OCI-LY1 (cell line): ENCODE measurements at regions not wholly inside any gene's neighbourhood (a gene's known extent, or its start where the extent isn't known, plus 50 kb on each side); places are given as distances from the start of the nearest gene placed in this dataset.

Source experiments
- H2AFZ ChIP-seq: fragments of 200-600 bp; sonication (generic), shearing (Covaris generic); 2 replicates; pipeline ENCODE4 v1.6.0; 2014; ENCODE audit warnings: antibody characterized with exemption, mild to moderate bottlenecking, low read length
- H3F3A ChIP-seq: fragments of 200-600 bp; sonication (generic), shearing (Covaris generic); 2 replicates; pipeline ENCODE4 v1.6.0; 2014; ENCODE audit warnings: mild to moderate bottlenecking, antibody characterized with exemption, low read length, moderate library complexity; ENCODE audit not compliant: insufficient read depth
- H3K27ac ChIP-seq: fragments of 200-600 bp; sonication (generic); 2 replicates; pipeline ENCODE4 v1.5.1; 2014; ENCODE audit warnings: low read length, mixed run types, mild to moderate bottlenecking, low read depth; ENCODE audit not compliant: poor library complexity, severe bottlenecking
- H3K27me3 ChIP-seq: fragments of 200-600 bp; sonication (generic); 2 replicates; pipeline ENCODE4 v1.6.0; 2014; ENCODE audit warnings: antibody characterized with exemption, mild to moderate bottlenecking, low read length, moderate library complexity; ENCODE audit not compliant: insufficient read depth
- H3K36me3 ChIP-seq: fragments of 200-600 bp; sonication (generic); 2 replicates; pipeline ENCODE4 v1.6.1; 2014; ENCODE audit warnings: mild to moderate bottlenecking, antibody characterized with exemption, low read length, moderate library complexity, mixed read lengths; ENCODE audit not compliant: insufficient read depth
- H3K4me1 ChIP-seq: fragments of 200-600 bp; sonication (generic); 2 replicates; pipeline ENCODE4 v1.5.1; 2014; ENCODE audit warnings: mild to moderate bottlenecking, low read length, moderate library complexity; ENCODE audit not compliant: insufficient read depth, severe bottlenecking
- H3K4me2 ChIP-seq: fragments of 200-600 bp; sonication (generic), shearing (Covaris generic); 2 replicates; pipeline ENCODE4 v1.6.1; 2014; ENCODE audit warnings: low read length
- H3K4me3 ChIP-seq: fragments of 200-600 bp; sonication (generic); 2 replicates; pipeline ENCODE4 v1.5.1; 2014; ENCODE audit warnings: low read length, low read depth, mild to moderate bottlenecking, mixed read lengths; ENCODE audit not compliant: poor library complexity, severe bottlenecking
- H3K79me2 ChIP-seq: fragments of 200-600 bp; shearing (Covaris generic); 2 replicates; pipeline ENCODE4 v1.6.1; 2016; ENCODE audit warnings: mixed run types, low read length, mixed read lengths; ENCODE audit not compliant: insufficient read depth
- H3K9ac ChIP-seq: fragments of 200-600 bp; sonication (generic), shearing (Covaris generic); 2 replicates; pipeline ENCODE4 v1.6.1; 2014; ENCODE audit warnings: mild to moderate bottlenecking, low read length, mixed read lengths
- H3K9me2 ChIP-seq: fragments of 200-600 bp; sonication (generic), shearing (Covaris generic); 2 replicates; pipeline ENCODE4 v1.6.1; 2014; ENCODE audit warnings: low read depth, mild to moderate bottlenecking, low read length, mixed read lengths
- H3K9me3 ChIP-seq: fragments of 200-600 bp; shearing (Covaris generic); 2 replicates; pipeline ENCODE4 v1.6.1; 2014; ENCODE audit warnings: low read length, mixed read lengths
- H4K20me1 ChIP-seq: fragments of 200-600 bp; sonication (generic), shearing (Covaris generic); 2 replicates; pipeline ENCODE4 v1.6.0; 2016; ENCODE audit warnings: mild to moderate bottlenecking, low read length; ENCODE audit not compliant: insufficient read depth
- CTCF ChIP-seq: fragments of 200-600 bp; sonication (generic), shearing (Covaris generic); IDR thresholded peaks from 2 replicates; pipeline ENCODE4 v1.5.1; 2017; ENCODE audit warnings: mild to moderate bottlenecking, antibody characterized with exemption, low read length, moderate library complexity, mixed read lengths
- EZH2 ChIP-seq: fragments of 200-600 bp; sonication (generic), shearing (Covaris generic); IDR thresholded peaks from 2 replicates; pipeline ENCODE4 v1.8.0; 2017; ENCODE audit warnings: borderline replicate concordance, mixed run types, mild to moderate bottlenecking, antibody characterized with exemption, low read length, moderate library complexity, mixed read lengths

GRCh38 chr2:142723236-142723635 lies 154.2 kb upstream of the KYNU start:
- no peak overlapping the region for H3K4me2 ChIP-seq
- H3K36me3 ChIP-seq = no peaks in the 10 kb centered on the region
- H3K27ac ChIP-seq = no peak overlapping the region
- H3F3A ChIP-seq = no peaks in the 10 kb centered on the region
- no peaks in the 10 kb centered on the region for H3K9me3 ChIP-seq
- H4K20me1 ChIP-seq = no peaks in the 10 kb centered on the region
- no peak overlapping the region for H3K4me3 ChIP-seq
- no peaks in the 10 kb centered on the region for H3K79me2 ChIP-seq
- H2AFZ ChIP-seq = no peak overlapping the region
- no peaks in the 10 kb centered on the region for H3K27me3 ChIP-seq
- no peaks in the 10 kb centered on the region for H3K9me2 ChIP-seq
- TF ChIP-seq CTCF = no peak
- TF ChIP-seq EZH2 = no peak
- H3K9ac ChIP-seq = no peak overlapping the region
- H3K4me1 ChIP-seq = no peaks in the 10 kb centered on the region

- Histone ChIP-seq H2AFZ (no peak overlapping the region), H3K4me2 (no peak overlapping the region), H3K27me3 (no peaks in the 10 kb centered on the region), H3K4me1 (no peaks in the 10 kb centered on the region), H3F3A (no peaks in the 10 kb centered on the region), H4K20me1 (no peaks in the 10 kb centered on the region), H3K9ac (no peak overlapping the region), H3K79me2 (no peaks in the 10 kb centered on the region), H3K9me3 (no peaks in the 10 kb centered on the region), H3K4me3 (no peak overlapping the region), H3K36me3 (no peaks in the 10 kb centered on the region), H3K9me2 (no peaks in the 10 kb centered on the region), H3K27ac (no peak overlapping the region)
- TF ChIP-seq CTCF = no peak
- TF ChIP-seq EZH2 = no peak
Measured at GRCh38 chr2:142722569-142722968, 154.9 kb upstream of the KYNU start.

- H3K4me1 ChIP-seq = no peaks in the 10 kb centered on the region
- H3K36me3 ChIP-seq = no peaks in the 10 kb centered on the region
- H3K27ac ChIP-seq = no peak overlapping the region
- H4K20me1 ChIP-seq = no peaks in the 10 kb centered on the region
- no peak overlapping the region for H3K9ac ChIP-seq
- no peaks in the 10 kb centered on the region for H3K9me3 ChIP-seq
- H3K27me3 ChIP-seq = no peaks in the 10 kb centered on the region
- H2AFZ ChIP-seq = no peak overlapping the region
- no peak overlapping the region for H3K4me2 ChIP-seq
- H3F3A ChIP-seq = no peaks in the 10 kb centered on the region
- H3K9me2 ChIP-seq = no peaks in the 10 kb centered on the region
- no peaks in the 10 kb centered on the region for H3K79me2 ChIP-seq
- H3K4me3 ChIP-seq = no peak overlapping the region
- TF ChIP-seq EZH2 (no peak), CTCF (no peak)
Measured at GRCh38 chr2:142722086-142722485, 155.4 kb upstream of the KYNU start.
